Bronchial epithelial cell (primary cell): ENCODE measurements at regions not wholly inside any gene's neighbourhood (a gene's known extent, or its start where the extent isn't known, plus 50 kb on each side); places are given as distances from the start of the nearest gene placed in this dataset.

Source experiments
- DNase-seq: peaks from one replicate; pipeline ENCODE4 v3.0.0-alpha.2; 2010; ENCODE audit warnings: low read depth
- FAIRE-seq: peaks from 2 replicates; lab custom pipeline; 2011; peaks lifted over from hg19 to GRCh38; lab: Jason Lieb, UNC
- H3K27me3 ChIP-seq: 2 replicates; pipeline ENCODE4 v1.5.1; 2011; ENCODE audit warnings: low read length; ENCODE audit not compliant: control insufficient read depth, insufficient read depth
- H3K36me3 ChIP-seq: 2 replicates; pipeline ENCODE4 v1.5.1; 2011; ENCODE audit warnings: low read length; ENCODE audit not compliant: control insufficient read depth, insufficient read depth
- H3K4me3 ChIP-seq: 2 replicates; pipeline ENCODE4 v1.5.1; 2011; ENCODE audit warnings: mild to moderate bottlenecking, low read depth, low read length, control low read depth
- TF ChIP-seq, protein P1 (sequence below): IDR thresholded peaks from 2 replicates; pipeline ENCODE4 v1.5.1; 2011; ENCODE audit warnings: mild to moderate bottlenecking, moderate library complexity, low read length, control low read depth, inconsistent platforms; ENCODE audit not compliant: insufficient read depth, severe bottlenecking

- Histone ChIP-seq H3K4me3 (no peak overlapping the region), H3K36me3 (no peaks in the 10 kb centered on the region)
- FAIRE-seq: no peak
Observed at GRCh38 chr4:147408189-147408588, 72.7 kb upstream of the EDNRA start.

GRCh38 chr4:147409350-147409749 lies 71.5 kb upstream of the EDNRA start:
- Histone ChIP-seq H3K27me3 (no peaks in the 10 kb centered on the region), H3K36me3 (no peaks in the 10 kb centered on the region), H3K4me3 (no peak overlapping the region)
- DNase-seq: peak; percentile 30
- FAIRE-seq: no peak
- TF ChIP-seq, protein P1, sequence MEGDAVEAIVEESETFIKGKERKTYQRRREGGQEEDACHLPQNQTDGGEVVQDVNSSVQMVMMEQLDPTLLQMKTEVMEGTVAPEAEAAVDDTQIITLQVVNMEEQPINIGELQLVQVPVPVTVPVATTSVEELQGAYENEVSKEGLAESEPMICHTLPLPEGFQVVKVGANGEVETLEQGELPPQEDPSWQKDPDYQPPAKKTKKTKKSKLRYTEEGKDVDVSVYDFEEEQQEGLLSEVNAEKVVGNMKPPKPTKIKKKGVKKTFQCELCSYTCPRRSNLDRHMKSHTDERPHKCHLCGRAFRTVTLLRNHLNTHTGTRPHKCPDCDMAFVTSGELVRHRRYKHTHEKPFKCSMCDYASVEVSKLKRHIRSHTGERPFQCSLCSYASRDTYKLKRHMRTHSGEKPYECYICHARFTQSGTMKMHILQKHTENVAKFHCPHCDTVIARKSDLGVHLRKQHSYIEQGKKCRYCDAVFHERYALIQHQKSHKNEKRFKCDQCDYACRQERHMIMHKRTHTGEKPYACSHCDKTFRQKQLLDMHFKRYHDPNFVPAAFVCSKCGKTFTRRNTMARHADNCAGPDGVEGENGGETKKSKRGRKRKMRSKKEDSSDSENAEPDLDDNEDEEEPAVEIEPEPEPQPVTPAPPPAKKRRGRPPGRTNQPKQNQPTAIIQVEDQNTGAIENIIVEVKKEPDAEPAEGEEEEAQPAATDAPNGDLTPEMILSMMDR: no peak

More at GRCh38 chr4:147408189-147408588, 72.7 kb upstream of the EDNRA start:
- TF ChIP-seq, protein P1: no peak
- H3K27me3 ChIP-seq: no peaks in the 10 kb centered on the region
- no peak for DNase-seq

- DNase-seq (no peak), FAIRE-seq (no peak)
- TF ChIP-seq, protein P1: no peak
- Histone ChIP-seq H3K27me3 (no peaks in the 10 kb centered on the region), H3K36me3 (no peaks in the 10 kb centered on the region), H3K4me3 (no peak overlapping the region)
Observed at GRCh38 chr4:147418226-147418625, 62.7 kb upstream of the EDNRA start.

GRCh38 chr4:147421456-147421855 lies 59.4 kb upstream of the EDNRA start:
- TF ChIP-seq, protein P1: no peak
- Histone ChIP-seq H3K36me3 (no peaks in the 10 kb centered on the region), H3K27me3 (no peaks in the 10 kb centered on the region), H3K4me3 (no peak overlapping the region)
- FAIRE-seq (no peak), DNase-seq (no peak)

DNA sequence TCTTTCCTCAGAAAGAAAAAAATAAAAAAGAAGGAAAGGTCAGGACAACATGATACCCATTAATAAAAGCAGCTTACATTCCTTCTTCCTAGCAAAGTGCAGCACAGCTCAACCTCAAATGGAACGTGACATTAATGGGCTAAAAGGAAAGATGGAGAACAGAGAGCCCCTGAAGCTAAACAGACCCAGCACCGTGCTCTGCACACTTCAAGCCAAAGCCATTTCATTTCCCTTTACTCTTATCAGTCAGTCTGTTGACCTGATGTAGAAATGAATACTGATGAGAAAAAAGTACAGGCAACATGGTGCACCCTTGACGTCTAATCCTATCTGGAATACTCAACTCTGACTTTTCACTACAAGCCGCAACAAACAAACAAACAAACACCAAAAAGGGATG lies 57.7 kb upstream of the EDNRA start:
- FAIRE-seq: peak; percentile 13
- Histone ChIP-seq H3K4me3 (no peak overlapping the region), H3K27me3 (no peaks in the 10 kb centered on the region), H3K36me3 (no peaks in the 10 kb centered on the region)
- no peak for DNase-seq
- TF ChIP-seq, protein P1: no peak

GRCh38 chr4:147425019-147425418 lies 55.9 kb upstream of the EDNRA start:
- Histone ChIP-seq H3K36me3 (no peaks in the 10 kb centered on the region), H3K4me3 (no peak overlapping the region), H3K27me3 (no peaks in the 10 kb centered on the region)
- FAIRE-seq (no peak), DNase-seq (no peak)
- TF ChIP-seq, protein P1: no peak
